ENCODE measurements at regions not wholly inside any gene's neighbourhood (a gene's known extent, or its start where the extent isn't known, plus 50 kb on each side); places are given as distances from the start of the nearest gene placed in this dataset.

DNA sequence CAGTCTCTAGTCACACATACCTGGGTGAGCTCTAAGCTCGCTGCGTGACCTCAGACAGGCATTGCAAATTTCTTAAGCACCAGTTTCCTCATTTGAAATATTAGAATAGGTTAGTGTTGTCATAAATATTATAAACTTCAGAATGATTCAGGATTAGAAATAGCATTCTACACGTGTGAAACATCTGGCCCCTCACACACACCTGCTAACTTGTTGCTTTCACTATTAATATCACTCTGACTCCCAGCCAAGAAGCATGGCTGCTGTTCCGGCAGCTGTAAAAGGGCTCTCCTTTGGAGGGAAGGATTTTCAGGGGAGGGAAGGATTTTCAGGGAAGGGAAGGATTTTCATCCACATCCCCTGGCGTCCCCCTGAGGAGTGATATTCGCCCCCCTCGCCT is 161.3 kb upstream of the GPR12 start:
- intact Hi-C loops (cut with micrococcal nuclease; ENCODE audit: unreplicated experiment) (no loop called here), in situ Hi-C loops (cut with MboI) (no loop called here)
- Histone ChIP-seq H3K27ac (ENCODE audit: control insufficient read depth, insufficient read depth) (no peak overlapping the region), H3K27me3 (replicated peaks in 1 of 2; ENCODE audit: control insufficient read depth in 2 of 2, insufficient read depth in 2 of 2, low read length in 1 of 2) (peaks cover 1 to 5% of the 10 kb centered on the region in 2 experiments; a peak in 2 of 4 replicates), H3K79me2 (ENCODE audit: control insufficient read depth, insufficient read depth, low read length) (no peaks in the 10 kb centered on the region), H3K9me3 (replicated peaks; ENCODE audit: control insufficient read depth, insufficient read depth, low read length) (no peaks in the 10 kb centered on the region), H2AFZ (ENCODE audit: control insufficient read depth, low read depth, low read length) (no peak overlapping the region), H3K4me1 (ENCODE audit: control insufficient read depth, insufficient read depth, low read length) (no peaks in the 10 kb centered on the region), H4K20me1 (ENCODE audit: control insufficient read depth, insufficient read depth) (no peaks in the 10 kb centered on the region), H3K4me3 (no peak overlapping the region), H3K4me2 (ENCODE audit: control insufficient read depth, insufficient read depth) (0 out of 2 replicates have a peak overlapping the region, but pooled peaks have one; percentile 18), H3K36me3 (ENCODE audit: control insufficient read depth in 2 of 2, insufficient read depth in 2 of 2, low read length in 1 of 2) (no peaks in the 10 kb centered on the region), H3K9ac (ENCODE audit: control insufficient read depth, insufficient read depth, low read length) (no peak overlapping the region)
- RAD21 ChIA-PET (ENCODE audit: unreplicated experiment), result no interaction called here
- no TSS peak for BruUV-seq (replicated peaks)
- POLR2A ChIA-PET, result no interaction called here
- SMC1A ChIA-PET (ENCODE audit: uncharacterized antibody, unreplicated experiment), result no interaction called here
- 6% methylated on average over 6 of the region's 7 CpGs for WGBS (ENCODE audit: insufficient coverage, insufficient replicate concordance, low lambda C conversion rate, missing lambda C conversion rate)
- DNase-seq (ENCODE audit: low read depth, low spot score) (no peak), ATAC-seq (peak; percentile 46; the same call in 2 of the 3 replicates), FAIRE-seq (no peak)
- TF ChIP-seq YY1 (IDR thresholded peaks at IDR 0.05; ENCODE audit: low read depth, low read length) (0 out of 2 replicates have a peak, but pooled peaks have one; percentile 12), TCF12 (IDR thresholded peaks at IDR 0.05; ENCODE audit: low read depth, low read length) (peak; percentile 45; the same call in 1 of the 2 replicates), ZNF217 (IDR thresholded peaks at IDR 0.05) (no peak), BHLHE40 (IDR thresholded peaks at IDR 0.05; ENCODE audit: borderline replicate concordance in 1 of 2, low read depth in 2 of 2, low read length in 1 of 2) (peak; percentile 20 to 36; a peak in 1 of 4 replicates), WRNIP1 (IDR thresholded peaks at IDR 0.05; ENCODE audit: borderline replicate concordance, low read depth, low read length) (no peak)
- CTCF ChIA-PET, result no interaction called here

DNA sequence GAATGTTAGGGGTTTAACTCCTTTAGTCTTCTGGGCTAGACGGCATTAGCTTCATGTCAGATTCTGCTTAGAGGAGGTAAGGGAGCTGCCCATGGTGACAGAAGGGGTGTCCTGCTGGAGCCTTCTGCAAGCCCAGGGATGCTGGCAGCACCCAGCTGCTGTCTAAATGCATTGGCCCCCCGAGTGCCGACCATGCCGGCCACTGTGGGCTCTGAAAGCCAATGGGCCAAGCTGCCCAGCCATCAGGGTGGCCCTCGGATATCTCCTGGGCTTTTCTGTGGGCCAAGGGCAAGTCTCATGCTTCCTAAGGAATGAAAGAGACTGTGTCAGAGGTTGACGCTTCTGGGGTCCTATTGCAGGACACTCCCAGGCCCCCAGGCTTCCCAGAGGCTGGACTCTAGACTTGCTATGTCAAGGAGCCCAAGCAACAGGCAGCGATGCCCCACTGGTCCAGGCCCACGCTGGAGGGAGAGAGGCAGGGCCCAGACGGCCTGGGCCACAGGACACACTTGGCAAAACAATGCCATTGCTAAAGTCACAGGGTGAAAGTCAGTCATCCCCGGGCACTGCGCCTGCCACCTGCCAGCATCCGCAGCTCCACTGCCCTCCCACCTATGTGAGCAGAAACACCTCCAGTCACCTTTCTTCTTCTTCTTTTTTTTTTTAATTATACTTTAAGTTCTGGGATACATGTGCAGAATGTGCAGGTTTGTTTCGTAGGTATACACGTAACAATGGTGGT is 160.2 kb upstream of the GPR12 start:
- Histone ChIP-seq H2AFZ (ENCODE audit: control insufficient read depth, low read depth, low read length) (no peak overlapping the region), H3K27me3 (replicated peaks in 1 of 2; ENCODE audit: control insufficient read depth in 2 of 2, insufficient read depth in 2 of 2, low read length in 1 of 2) (peaks cover 0 to 5% of the 10 kb centered on the region in 2 experiments; a peak in 1 of 4 replicates), H3K4me3 (no peak overlapping the region), H3K36me3 (ENCODE audit: control insufficient read depth in 2 of 2, insufficient read depth in 2 of 2, low read length in 1 of 2) (no peaks in the 10 kb centered on the region), H3K9me3 (replicated peaks; ENCODE audit: control insufficient read depth, insufficient read depth, low read length) (no peaks in the 10 kb centered on the region), H3K27ac (ENCODE audit: control insufficient read depth, insufficient read depth) (no peak overlapping the region), H3K4me1 (ENCODE audit: control insufficient read depth, insufficient read depth, low read length) (no peaks in the 10 kb centered on the region), H3K4me2 (ENCODE audit: control insufficient read depth, insufficient read depth) (no peak overlapping the region), H3K9ac (ENCODE audit: control insufficient read depth, insufficient read depth, low read length) (no peak overlapping the region), H4K20me1 (ENCODE audit: control insufficient read depth, insufficient read depth) (no peaks in the 10 kb centered on the region), H3K79me2 (ENCODE audit: control insufficient read depth, insufficient read depth, low read length) (no peaks in the 10 kb centered on the region)
- no peak for DNase-seq (ENCODE audit: low read depth, low spot score)
- BruUV-seq (replicated peaks), result no TSS peak
- TF ChIP-seq RUNX3 (IDR thresholded peaks at IDR 0.05; ENCODE audit: low read length) (no peak), ZNF622 (IDR thresholded peaks at IDR 0.05) (no peak), STAT3 (IDR thresholded peaks at IDR 0.05; ENCODE audit: low read depth, low read length) (no peak), GABPA (IDR thresholded peaks at IDR 0.05; ENCODE audit: low read depth) (no peak), ZNF207 (IDR thresholded peaks at IDR 0.05; ENCODE audit: borderline replicate concordance) (no peak), POLR2AphosphoS2 (IDR thresholded peaks at IDR 0.05; ENCODE audit: low read depth, low read length) (no peak), EP300 (IDR thresholded peaks at IDR 0.05; ENCODE audit: borderline replicate concordance in 1 of 2, control insufficient read depth in 1 of 2, low read depth in 2 of 2, low read length in 2 of 2) (no peak), ZNF24 (IDR thresholded peaks at IDR 0.05) (no peak), ZNF274 (IDR thresholded peaks at IDR 0.05; ENCODE audit: insufficient read depth, insufficient read length) (no peak), CBX5 (IDR thresholded peaks at IDR 0.05; ENCODE audit: low read depth) (no peak)
- TF ChIP-seq, protein P1, sequence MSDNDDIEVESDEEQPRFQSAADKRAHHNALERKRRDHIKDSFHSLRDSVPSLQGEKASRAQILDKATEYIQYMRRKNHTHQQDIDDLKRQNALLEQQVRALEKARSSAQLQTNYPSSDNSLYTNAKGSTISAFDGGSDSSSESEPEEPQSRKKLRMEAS (IDR thresholded peaks at IDR 0.05; ENCODE audit: low read depth, low read length), result no peak
- no peak for ATAC-seq
- in situ Hi-C loops (cut with MboI), result no loop called here
- intact Hi-C loops (cut with micrococcal nuclease; ENCODE audit: unreplicated experiment), result no loop called here
- RAD21 ChIA-PET (ENCODE audit: unreplicated experiment), result no interaction called here
- CTCF ChIA-PET, result interaction anchor here (0.8 to 3.3 kb wide), 2 partner anchors 9 to 10 kb away, joined by 3 to 19 read pairs; no protein-coding TSS in a partner anchor
- POLR2A ChIA-PET, result no interaction called here
- no peak for FAIRE-seq
- WGBS (ENCODE audit: insufficient coverage, insufficient replicate concordance, low lambda C conversion rate, missing lambda C conversion rate), result 34% methylated on average over 13 of the region's 14 CpGs
- SMC1A ChIA-PET (ENCODE audit: uncharacterized antibody, unreplicated experiment), result no interaction called here

Measured in GM12878 (cell line).